HL-60 (cell line): ENCODE measurements at regions not wholly inside any gene's neighbourhood (a gene's known extent, or its start where the extent isn't known, plus 50 kb on each side); places are given as distances from the start of the nearest gene placed in this dataset.
A peak's percentile ranks its signal among the peaks of the same experiment; 100 is the strongest.

Source experiments
- DNase-seq, 2 experiments: peaks; one replicate each; pipeline ENCODE4 v3.0.0-alpha.2; 2010 to 2020; ENCODE audit warnings: low read depth in 1 of 2, low spot score in 1 of 2
- H3K27ac ChIP-seq: fragments of 250-450 bp; sonication (Bioruptor Pico); replicated peaks from 2 replicates; pipeline ENCODE4 v1.5.1; 2020; ENCODE audit warnings: mild to moderate bottlenecking, moderate library complexity
- H3K27me3 ChIP-seq: fragments of 250-450 bp; sonication (Bioruptor Pico); 2 replicates; pipeline ENCODE4 v1.5.1; 2021; ENCODE audit warnings: mild to moderate bottlenecking, moderate library complexity; ENCODE audit not compliant: insufficient read depth, poor library complexity, severe bottlenecking
- H3K4me3 ChIP-seq: replicated peaks from 2 replicates; pipeline ENCODE4 v1.5.1; 2011; ENCODE audit warnings: mild to moderate bottlenecking, control low read depth, low read length; ENCODE audit not compliant: insufficient read depth
- GABPA ChIP-seq: IDR thresholded peaks from 2 replicates; pipeline ENCODE4 v1.6.1; 2012; ENCODE audit warnings: low read depth
- POLR2AphosphoS5 ChIP-seq: IDR thresholded peaks from 2 replicates; pipeline ENCODE4 v1.6.1; 2012; ENCODE audit warnings: low read depth
- SPI1 ChIP-seq: IDR thresholded peaks from 2 replicates; pipeline ENCODE4 v1.6.1; 2012; ENCODE audit warnings: low read depth, mild to moderate bottlenecking, borderline replicate concordance
- TF ChIP-seq, protein P1 (sequence below): IDR thresholded peaks from 2 replicates; pipeline ENCODE4 v1.6.1; 2012; ENCODE audit warnings: low read depth; ENCODE audit not compliant: insufficient replicate concordance
- TF ChIP-seq, protein P2 (sequence below): IDR thresholded peaks from one replicate; pipeline ENCODE4 v1.5.1; 2011; ENCODE audit warnings: low read length, control low read depth, inconsistent platforms; ENCODE audit not compliant: insufficient read depth

DNA sequence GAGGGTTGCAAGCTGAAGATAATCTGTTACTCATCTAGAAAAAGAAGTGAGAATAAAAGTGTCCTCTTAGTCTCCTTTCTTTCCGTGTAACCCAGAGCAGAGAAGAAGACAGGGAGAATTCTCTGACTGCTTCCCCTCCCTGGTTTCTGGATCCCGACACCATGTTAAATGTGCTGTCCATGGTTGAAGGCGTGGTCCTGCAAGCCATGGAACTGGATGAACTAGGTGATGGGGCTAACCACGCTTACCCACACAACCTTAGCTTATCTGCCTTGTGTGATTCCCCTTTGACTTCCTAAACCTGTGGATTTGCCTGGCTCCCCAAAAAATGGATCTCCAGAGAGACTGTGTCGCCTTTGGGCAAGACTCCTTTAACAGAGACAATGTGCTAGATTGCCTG is 907.6 kb downstream of the FSTL5 start:
- H3K27me3 ChIP-seq = no peaks in the 10 kb centered on the region
- H3K4me3 ChIP-seq = no peak overlapping the region
- H3K27ac ChIP-seq = no peak overlapping the region
- TF ChIP-seq, protein P1, sequence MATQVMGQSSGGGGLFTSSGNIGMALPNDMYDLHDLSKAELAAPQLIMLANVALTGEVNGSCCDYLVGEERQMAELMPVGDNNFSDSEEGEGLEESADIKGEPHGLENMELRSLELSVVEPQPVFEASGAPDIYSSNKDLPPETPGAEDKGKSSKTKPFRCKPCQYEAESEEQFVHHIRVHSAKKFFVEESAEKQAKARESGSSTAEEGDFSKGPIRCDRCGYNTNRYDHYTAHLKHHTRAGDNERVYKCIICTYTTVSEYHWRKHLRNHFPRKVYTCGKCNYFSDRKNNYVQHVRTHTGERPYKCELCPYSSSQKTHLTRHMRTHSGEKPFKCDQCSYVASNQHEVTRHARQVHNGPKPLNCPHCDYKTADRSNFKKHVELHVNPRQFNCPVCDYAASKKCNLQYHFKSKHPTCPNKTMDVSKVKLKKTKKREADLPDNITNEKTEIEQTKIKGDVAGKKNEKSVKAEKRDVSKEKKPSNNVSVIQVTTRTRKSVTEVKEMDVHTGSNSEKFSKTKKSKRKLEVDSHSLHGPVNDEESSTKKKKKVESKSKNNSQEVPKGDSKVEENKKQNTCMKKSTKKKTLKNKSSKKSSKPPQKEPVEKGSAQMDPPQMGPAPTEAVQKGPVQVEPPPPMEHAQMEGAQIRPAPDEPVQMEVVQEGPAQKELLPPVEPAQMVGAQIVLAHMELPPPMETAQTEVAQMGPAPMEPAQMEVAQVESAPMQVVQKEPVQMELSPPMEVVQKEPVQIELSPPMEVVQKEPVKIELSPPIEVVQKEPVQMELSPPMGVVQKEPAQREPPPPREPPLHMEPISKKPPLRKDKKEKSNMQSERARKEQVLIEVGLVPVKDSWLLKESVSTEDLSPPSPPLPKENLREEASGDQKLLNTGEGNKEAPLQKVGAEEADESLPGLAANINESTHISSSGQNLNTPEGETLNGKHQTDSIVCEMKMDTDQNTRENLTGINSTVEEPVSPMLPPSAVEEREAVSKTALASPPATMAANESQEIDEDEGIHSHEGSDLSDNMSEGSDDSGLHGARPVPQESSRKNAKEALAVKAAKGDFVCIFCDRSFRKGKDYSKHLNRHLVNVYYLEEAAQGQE = peak; percentile 73
- TF ChIP-seq SPI1 = no peak
- no peak for DNase-seq

DNA sequence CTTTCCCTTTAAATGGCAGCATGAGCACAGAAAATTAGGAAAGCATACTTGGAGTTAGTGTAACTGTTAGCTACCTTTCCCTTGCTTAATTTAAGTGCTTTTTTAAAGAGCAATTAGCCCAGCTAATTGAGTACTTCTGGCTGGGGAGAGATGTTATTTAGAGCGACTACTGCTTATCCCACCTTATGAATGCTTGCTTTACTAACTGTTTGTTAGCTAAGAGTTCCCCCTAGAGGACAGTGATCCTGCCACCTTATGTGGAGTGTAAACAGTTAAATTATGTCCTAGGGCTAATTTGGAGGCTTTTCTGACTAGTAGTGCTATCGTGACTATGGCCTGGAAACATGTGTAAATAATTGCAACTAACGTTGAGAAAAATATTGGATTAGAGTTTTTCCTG is 909.4 kb downstream of the FSTL5 start:
- no peak for DNase-seq
- no peak overlapping the region for H3K4me3 ChIP-seq
- TF ChIP-seq GABPA (no peak), SPI1 (no peak), POLR2AphosphoS5 (no peak)
- TF ChIP-seq, protein P1 = no peak
- TF ChIP-seq, protein P2, sequence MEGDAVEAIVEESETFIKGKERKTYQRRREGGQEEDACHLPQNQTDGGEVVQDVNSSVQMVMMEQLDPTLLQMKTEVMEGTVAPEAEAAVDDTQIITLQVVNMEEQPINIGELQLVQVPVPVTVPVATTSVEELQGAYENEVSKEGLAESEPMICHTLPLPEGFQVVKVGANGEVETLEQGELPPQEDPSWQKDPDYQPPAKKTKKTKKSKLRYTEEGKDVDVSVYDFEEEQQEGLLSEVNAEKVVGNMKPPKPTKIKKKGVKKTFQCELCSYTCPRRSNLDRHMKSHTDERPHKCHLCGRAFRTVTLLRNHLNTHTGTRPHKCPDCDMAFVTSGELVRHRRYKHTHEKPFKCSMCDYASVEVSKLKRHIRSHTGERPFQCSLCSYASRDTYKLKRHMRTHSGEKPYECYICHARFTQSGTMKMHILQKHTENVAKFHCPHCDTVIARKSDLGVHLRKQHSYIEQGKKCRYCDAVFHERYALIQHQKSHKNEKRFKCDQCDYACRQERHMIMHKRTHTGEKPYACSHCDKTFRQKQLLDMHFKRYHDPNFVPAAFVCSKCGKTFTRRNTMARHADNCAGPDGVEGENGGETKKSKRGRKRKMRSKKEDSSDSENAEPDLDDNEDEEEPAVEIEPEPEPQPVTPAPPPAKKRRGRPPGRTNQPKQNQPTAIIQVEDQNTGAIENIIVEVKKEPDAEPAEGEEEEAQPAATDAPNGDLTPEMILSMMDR = no peak
- H3K27ac ChIP-seq = no peak overlapping the region
- no peaks in the 10 kb centered on the region for H3K27me3 ChIP-seq

DNA sequence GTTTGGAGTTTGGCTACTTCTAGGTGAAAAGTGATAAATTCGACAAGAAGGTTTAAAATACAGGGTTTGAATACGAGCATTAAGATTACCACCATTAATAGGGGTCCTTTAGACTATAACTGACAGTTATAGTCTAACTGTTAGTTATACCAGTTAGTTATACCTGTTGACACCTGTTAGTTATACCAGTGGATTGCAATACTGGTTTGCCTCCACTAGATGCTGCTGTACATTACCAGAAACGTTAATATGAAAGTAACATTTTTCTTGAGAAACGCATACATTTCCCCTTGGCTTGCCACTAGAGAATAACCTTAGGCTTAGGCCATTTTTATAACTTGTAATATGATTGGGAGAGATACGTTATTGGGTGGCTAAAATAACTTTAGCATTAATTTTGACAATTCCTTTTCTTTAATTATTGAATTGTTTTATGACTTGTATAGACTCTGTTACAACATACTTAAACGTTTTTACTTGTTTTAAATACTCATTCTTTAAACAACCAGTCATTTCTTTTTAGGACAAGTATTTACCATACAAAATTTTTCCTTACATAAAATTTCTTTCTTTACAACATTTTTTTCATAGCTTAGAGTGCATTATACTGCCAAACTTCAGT is 911.2 kb downstream of the FSTL5 start:
- Histone ChIP-seq H3K4me3 (no peak overlapping the region), H3K27me3 (no peaks in the 10 kb centered on the region), H3K27ac (no peak overlapping the region)
- DNase-seq = peak in 1 of 2 experiments; percentile 32
- no peak for TF ChIP-seq GABPA
- TF ChIP-seq, protein P2 = peak; percentile 76

DNA sequence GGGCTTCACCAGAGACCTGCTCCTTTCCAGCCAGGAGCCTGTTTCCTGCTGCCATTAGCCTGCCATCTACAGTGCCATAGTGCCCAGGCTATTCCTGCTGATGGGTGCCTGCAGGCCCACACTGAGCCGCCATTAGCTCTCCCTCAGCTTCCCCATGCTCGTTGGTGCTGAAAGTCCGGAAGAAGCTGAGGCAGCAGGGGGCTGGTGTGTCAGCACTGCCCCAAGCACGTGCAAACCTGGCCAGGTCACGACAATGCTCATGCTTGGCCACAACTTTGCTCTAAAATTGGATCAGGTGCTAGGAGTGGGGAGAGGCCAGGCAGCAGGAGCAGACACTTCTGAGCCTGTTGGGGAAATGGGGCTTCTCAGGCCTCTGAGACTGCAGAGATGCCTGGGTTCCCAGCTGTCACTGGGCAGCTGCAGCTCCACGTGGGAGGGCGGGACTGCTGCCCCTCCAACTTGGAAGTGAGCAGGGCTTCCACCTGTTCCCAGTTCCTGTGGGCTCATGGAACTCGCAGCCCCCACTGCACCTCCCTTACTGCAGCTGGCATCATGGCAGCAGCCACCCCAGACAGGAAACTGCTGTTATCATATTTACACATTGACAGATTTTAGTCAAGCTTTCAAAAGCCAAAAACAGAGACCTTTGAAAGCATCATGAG is 913.9 kb downstream of the FSTL5 start:
- no peak overlapping the region for H3K27ac ChIP-seq
- H3K4me3 ChIP-seq = no peak overlapping the region
- no peak for DNase-seq
- no peaks in the 10 kb centered on the region for H3K27me3 ChIP-seq
- TF ChIP-seq, protein P1 = no peak
- TF ChIP-seq, protein P2 = no peak
- TF ChIP-seq POLR2AphosphoS5 (no peak), GABPA (no peak), SPI1 (no peak)
